A204.1 (cell line): ENCODE measurements at regions not wholly inside any gene's neighbourhood (a gene's known extent, or its start where the extent isn't known, plus 50 kb on each side); places are given as distances from the start of the nearest gene placed in this dataset.

ENCODE experiments used
- FAIRE-seq: peaks from 2 replicates; lab custom pipeline; 2012; peaks lifted over from hg19 to GRCh38; lab: Jason Lieb, UNC

DNA sequence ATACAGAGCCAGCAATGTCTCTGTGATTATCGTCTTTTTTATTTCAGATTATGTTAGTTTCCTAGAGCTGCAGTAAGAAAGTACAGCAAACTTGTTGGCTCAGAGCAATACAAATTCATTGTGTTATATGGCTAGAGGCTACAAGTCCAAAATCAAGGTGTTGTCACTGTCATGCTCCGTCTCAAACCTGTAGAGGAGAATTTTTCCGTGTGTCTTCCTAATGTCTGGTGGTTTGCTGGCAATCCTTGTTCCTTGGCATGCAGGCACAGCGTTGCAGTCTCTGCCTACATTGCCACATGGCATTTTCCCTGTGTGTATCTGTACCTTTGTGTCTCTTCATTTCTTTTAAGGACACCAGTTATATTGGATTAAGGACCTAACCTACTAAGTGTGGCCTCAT is 244.4 kb downstream of the LRRIQ3 start:
- FAIRE-seq, result no peak

GRCh38 chr1:73953186-73953585 is 244.8 kb downstream of the LRRIQ3 start:
- no peak for FAIRE-seq

DNA sequence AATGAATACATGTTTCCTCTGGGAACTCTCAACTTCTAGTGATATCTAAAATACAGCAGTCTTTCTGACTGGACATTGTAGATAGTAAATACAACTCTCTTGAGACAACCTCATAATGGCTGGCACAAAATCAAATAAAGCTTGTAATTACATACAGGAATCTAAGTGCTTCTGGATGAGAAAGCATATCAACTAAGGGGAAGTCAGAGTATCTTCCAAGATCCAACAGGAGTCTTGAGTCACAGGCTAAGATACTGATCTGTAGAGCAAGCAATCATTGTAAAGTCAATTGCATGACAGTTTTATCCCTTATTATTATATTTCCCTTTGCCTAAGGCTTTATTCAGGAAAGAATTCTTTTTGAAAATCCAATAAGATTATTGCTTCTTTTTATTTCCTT is 249.9 kb downstream of the LRRIQ3 start:
- FAIRE-seq, result no peak

GRCh38 chr1:73947009-73947408 is 251.0 kb downstream of the LRRIQ3 start:
- no peak for FAIRE-seq

GRCh38 chr1:73943270-73943669 is 254.7 kb downstream of the LRRIQ3 start:
- no peak for FAIRE-seq

DNA sequence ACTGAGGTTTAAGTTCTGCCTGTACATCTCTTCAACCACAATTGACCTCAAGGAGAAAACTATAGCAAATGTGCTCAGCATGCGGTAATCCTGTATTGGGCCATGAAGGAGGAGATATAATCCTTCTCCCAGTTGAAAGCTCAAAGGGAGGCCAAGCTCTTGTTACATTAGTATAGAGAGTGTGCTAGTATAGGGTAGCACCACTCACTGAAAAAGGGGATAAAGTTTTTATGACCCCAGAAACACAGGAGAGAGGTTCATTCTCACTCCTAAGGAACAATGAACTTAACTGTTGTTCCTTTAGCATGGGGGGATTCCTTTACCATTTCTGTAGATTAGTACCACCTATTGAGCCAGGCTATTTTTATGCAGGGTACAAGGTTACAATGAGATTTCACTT is 267.7 kb downstream of the LRRIQ3 start:
- no peak for FAIRE-seq

DNA sequence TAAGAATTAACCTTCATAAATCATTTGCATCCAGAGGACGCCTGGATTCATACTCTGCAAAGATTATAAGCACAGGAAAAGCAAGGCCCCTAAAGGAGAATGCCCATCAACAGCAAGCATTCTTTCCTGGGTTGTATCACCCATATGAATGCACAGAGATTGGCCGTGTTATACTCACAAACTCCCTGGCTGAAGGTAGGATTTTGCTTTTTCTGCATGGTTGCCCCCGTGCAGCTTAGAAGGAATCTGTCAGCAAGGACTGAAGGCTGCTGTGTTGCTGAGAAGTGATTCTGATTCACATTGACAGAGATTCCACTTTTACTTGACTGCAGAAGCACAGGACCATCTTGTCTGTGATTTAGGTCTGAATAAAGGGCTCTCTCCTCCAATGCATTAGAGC is 283.0 kb downstream of the LRRIQ3 start:
- FAIRE-seq, result no peak

- FAIRE-seq, result no peak
Observed at GRCh38 chr1:73913025-73913424, 285.0 kb downstream of the LRRIQ3 start.

DNA sequence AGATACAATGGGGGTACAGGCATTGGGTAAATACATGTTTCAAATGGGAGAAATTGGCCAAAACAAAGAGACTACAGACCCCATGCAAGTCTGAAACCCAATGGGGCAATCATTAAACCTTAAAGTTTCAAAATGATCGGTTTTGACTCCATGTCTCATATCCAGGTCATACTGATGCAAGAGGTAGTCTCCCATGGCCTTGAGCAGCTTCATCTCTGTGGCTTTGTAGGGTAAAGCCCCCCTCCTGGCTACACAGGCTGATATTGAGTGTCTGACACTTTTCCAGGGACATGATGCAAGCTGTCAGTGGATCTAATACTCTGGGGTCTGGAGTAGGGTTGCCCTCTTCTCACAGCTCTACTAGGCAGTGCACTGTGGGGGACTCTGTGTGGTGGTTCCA is 286.1 kb downstream of the LRRIQ3 start:
- no peak for FAIRE-seq

- FAIRE-seq, result no peak
Observed at GRCh38 chr1:73910466-73910865, 287.5 kb downstream of the LRRIQ3 start.

DNA sequence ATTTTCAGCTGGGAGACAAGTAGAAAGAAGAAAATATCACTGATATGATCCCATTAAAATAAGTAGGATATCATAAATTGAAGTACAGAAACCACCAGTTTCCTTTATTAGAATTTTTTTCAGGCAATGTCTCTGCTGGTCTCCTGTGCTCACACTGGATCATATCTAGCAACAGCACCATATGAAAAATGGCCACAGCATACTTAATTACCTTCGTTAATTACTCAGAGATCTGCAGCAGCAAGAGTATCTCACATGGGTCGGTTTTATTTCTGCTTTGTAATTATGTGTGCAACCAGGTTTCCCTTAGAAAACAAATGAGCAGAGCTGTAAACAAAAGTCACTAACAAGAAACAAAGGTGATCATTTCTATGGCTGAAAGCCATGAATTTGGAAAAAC is 287.9 kb downstream of the LRRIQ3 start:
- no peak for FAIRE-seq

DNA sequence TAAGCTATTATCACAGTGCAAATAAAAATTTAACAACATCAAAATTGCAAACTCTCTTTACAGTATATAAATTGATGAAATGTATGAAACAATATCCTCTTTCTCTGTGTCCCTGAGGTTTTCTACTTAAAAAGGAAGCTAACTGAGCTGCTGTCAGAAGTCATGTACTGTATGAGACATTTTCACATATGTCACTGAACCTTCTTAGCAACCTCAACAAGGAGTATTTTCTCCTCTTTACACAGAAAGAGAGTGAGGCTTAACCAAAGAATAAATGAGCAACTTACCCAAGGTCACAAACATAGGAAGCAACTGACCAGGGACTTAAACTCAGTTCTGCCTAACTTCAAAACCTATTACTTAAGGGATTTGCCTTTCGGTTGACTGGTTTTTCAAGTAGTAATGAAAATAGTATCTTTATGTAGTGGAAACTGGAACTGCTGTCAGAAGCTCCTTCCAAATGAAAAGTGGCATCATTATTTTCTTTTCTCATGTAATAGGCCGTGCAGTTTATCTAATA is 288.9 kb downstream of the LRRIQ3 start:
- no peak for FAIRE-seq

- no peak for FAIRE-seq
Observed at GRCh38 chr1:73907051-73907450, 290.9 kb downstream of the LRRIQ3 start.

- no peak for FAIRE-seq
Observed at GRCh38 chr1:73903092-73903491, 294.9 kb downstream of the LRRIQ3 start.

GRCh38 chr1:73901738-73902137 is 296.2 kb downstream of the LRRIQ3 start:
- FAIRE-seq, result no peak

DNA sequence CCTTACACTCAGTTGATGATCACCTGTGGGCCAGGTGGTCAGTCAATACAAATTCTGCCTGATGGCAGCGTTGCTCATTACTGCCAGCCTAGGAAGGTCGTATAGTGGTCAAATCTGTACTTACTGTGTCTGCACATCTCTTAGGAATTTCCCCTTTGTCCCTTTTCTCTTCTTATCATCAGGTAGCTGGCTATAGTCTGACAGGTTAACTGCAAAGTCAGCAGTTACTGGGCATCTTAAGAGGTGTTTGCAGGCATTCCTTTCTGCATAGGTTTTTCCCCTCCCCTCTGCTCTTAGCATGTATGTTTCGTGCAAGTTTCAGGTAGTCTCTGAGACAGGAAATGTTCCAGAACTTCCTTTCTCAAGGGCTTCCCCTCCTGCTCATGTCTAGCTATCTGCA is 298.7 kb downstream of the LRRIQ3 start:
- FAIRE-seq, result no peak

DNA sequence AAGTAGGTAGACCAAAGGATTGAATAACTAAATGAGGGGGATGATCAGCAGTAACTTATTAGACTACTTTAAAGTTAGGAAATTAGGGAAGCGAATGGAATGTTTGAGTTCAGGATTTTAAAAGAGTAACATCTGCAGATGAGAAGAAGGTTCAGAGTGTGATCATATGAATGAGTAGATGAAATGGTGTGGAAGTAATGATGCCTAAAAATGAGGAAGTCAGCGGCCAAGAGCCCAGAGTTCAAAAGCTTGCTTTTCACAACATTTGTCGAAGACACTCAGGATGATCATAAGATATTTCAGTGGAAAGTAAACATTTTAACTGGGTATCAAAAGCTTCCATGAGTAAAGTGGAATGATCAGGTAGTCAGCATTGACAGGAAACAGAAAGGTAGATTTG is 299.4 kb downstream of the LRRIQ3 start:
- no peak for FAIRE-seq

DNA sequence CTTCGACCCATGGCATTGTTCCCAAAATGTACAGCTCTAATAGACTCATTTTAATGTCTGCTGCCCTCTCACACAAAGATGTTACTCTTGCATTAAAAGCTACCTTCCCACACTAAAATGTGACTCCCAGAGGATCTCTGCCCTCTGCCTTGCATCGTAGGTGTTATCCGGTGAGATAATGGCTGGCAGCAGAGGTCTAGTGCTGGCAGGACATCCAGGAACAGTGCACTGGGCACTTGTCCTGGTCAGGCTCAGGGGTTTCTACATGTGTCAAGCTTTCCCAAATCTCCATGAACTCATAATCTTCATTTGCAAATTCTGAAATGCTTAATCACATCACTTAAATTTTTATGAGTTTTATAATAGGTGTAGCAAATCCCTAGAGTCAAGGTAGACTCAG is 310.6 kb downstream of the LRRIQ3 start:
- FAIRE-seq, result no peak

DNA sequence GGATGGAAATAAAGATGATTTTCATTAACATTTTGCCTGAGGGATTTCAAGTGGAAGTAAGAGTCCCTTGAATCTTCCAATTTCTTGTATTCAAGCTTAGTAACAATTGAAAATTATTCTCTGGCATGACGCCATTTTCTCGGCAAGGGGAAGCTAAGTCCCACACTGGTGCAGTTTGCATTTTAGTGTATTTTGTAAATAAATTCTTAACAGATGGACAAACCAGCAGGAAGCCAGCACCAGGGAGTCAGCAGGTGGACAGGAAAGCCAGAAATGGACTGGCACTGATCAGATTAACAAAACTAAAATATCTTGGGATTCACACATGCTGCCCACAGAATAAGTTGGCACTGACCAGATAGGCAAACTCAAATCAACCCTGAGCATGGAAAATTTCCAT is 311.3 kb downstream of the LRRIQ3 start:
- no peak for FAIRE-seq

- FAIRE-seq, result no peak
Observed at GRCh38 chr1:73874806-73875205, 323.2 kb downstream of the LRRIQ3 start.

- no peak for FAIRE-seq
Observed at GRCh38 chr1:73868810-73869336, 329.1 kb downstream of the LRRIQ3 start.

- no peak for FAIRE-seq
Observed at GRCh38 chr1:73862355-73862754, 335.6 kb downstream of the LRRIQ3 start.

GRCh38 chr1:73860421-73860950 is 337.5 kb downstream of the LRRIQ3 start:
- FAIRE-seq, result no peak

DNA sequence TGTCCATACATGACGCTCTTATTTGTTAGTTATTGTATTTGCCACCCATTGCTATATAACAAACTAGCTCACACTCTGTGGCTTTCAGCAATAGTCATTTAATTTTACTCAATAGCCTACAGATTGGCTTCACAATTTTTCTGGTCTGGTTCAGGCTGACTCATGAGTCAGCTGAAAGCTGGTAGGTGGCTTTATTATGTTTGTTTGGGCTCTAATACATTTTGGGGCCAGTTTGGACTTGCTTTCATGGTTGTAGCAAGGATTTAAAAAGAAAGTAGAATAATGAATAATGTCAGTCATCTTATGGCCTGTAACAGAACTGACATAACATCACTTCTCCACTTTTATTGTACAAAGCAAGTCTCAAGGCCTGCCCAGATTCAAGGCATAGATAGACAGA is 338.7 kb downstream of the LRRIQ3 start:
- no peak for FAIRE-seq

- FAIRE-seq, result no peak
Observed at GRCh38 chr1:73854527-73854926, 343.4 kb downstream of the LRRIQ3 start.
